BE2C (cell line): ENCODE measurements at regions not wholly inside any gene's neighbourhood (a gene's known extent, or its start where the extent isn't known, plus 50 kb on each side); places are given as distances from the start of the nearest gene placed in this dataset.
"Not testable (repeated sequence)": the region's sequence is repeated elsewhere in the genome, so short reads cannot be mapped to it uniquely, and the experiment has no call there.

Experiments used
- DNase-seq: peaks from one replicate; pipeline ENCODE4 v3.0.0-alpha.2; 2020
- H3K27me3 ChIP-seq: fragments of 250-450 bp; sonication (Bioruptor Pico); 2 replicates; pipeline ENCODE4 v1.5.1; 2020; ENCODE audit warnings: mild to moderate bottlenecking
- H3K36me3 ChIP-seq: fragments of 250-450 bp; sonication (Bioruptor Pico); 2 replicates; pipeline ENCODE4 v1.5.1; 2020; ENCODE audit warnings: mild to moderate bottlenecking
- H3K4me1 ChIP-seq: fragments of 250-450 bp; sonication (Bioruptor Pico); 2 replicates; pipeline ENCODE4 v1.5.1; 2020
- H3K4me3 ChIP-seq: 2 replicates; pipeline ENCODE4 v1.5.1; 2011; ENCODE audit warnings: low read depth, low read length
- H3K9me3 ChIP-seq: fragments of 250-450 bp; sonication (Bioruptor Pico); 2 replicates; pipeline ENCODE4 v1.5.1; 2020
- CTCF ChIP-seq: IDR thresholded peaks from 2 replicates; pipeline ENCODE4 v1.5.1; 2012; ENCODE audit warnings: mild to moderate bottlenecking, low read depth, low read length

- Histone ChIP-seq H3K9me3 (no peaks in the 10 kb centered on the region), H3K4me1 (peaks cover 20% of the 10 kb centered on the region), H3K36me3 (no peaks in the 10 kb centered on the region), H3K27me3 (no peaks in the 10 kb centered on the region), H3K4me3 (no peak overlapping the region)
- TF ChIP-seq CTCF: no peak
- no peak for DNase-seq
Observed at GRCh38 chr16:29182501-29182900, 197.6 kb downstream of the LAT start.

GRCh38 chr16:29181921-29182411 is 197.1 kb downstream of the LAT start:
- TF ChIP-seq CTCF: peak; percentile 22; the same call in 1 of the 2 replicates
- not testable (repeated sequence) for DNase-seq, H3K27me3 ChIP-seq, H3K9me3 ChIP-seq, H3K4me3 ChIP-seq, H3K36me3 ChIP-seq
- peaks cover 23% of the 10 kb centered on the region for H3K4me1 ChIP-seq

- H3K4me1 ChIP-seq: peaks cover 23% of the 10 kb centered on the region
- H3K27me3 ChIP-seq: not testable (repeated sequence)
Observed at GRCh38 chr16:29181254-29181780, 196.5 kb downstream of the LAT start.

GRCh38 chr16:29180206-29180600 is 195.4 kb downstream of the LAT start:
- not testable (repeated sequence) for H3K9me3 ChIP-seq, H3K36me3 ChIP-seq, H3K27me3 ChIP-seq, H3K4me3 ChIP-seq, DNase-seq
- peaks cover 23% of the 10 kb centered on the region for H3K4me1 ChIP-seq

More at GRCh38 chr16:29181254-29181780, 196.5 kb downstream of the LAT start:
- not testable (repeated sequence) for H3K36me3 ChIP-seq, DNase-seq, H3K4me3 ChIP-seq, H3K9me3 ChIP-seq

GRCh38 chr16:29179401-29180205 is 194.8 kb downstream of the LAT start:
- not testable (repeated sequence) for H3K4me3 ChIP-seq, H3K9me3 ChIP-seq, H3K27me3 ChIP-seq, H3K36me3 ChIP-seq
- H3K4me1 ChIP-seq: peaks cover 23% of the 10 kb centered on the region
- peak; percentile 92 for DNase-seq
- TF ChIP-seq CTCF: peak; percentile 64

- not testable (repeated sequence) for H3K9me3 ChIP-seq, H3K27me3 ChIP-seq, H3K4me3 ChIP-seq, H3K36me3 ChIP-seq
- peak; percentile 10; the same call in 1 of the 2 replicates for TF ChIP-seq CTCF
- peak; percentile 84 for DNase-seq
- peaks cover 23% of the 10 kb centered on the region for H3K4me1 ChIP-seq
Observed at GRCh38 chr16:29177888-29178726, 193.3 kb downstream of the LAT start.

- H3K27me3 ChIP-seq, H3K4me3 ChIP-seq, H3K9me3 ChIP-seq, H3K36me3 ChIP-seq: not testable (repeated sequence)
- peak; percentile 81 for DNase-seq
- H3K4me1 ChIP-seq: peaks cover 18% of the 10 kb centered on the region
Observed at GRCh38 chr16:29177203-29177887, 192.5 kb downstream of the LAT start.

GRCh38 chr16:29176822-29177202 is 192.0 kb downstream of the LAT start:
- not testable (repeated sequence) for H3K36me3 ChIP-seq, H3K9me3 ChIP-seq, H3K4me3 ChIP-seq, DNase-seq, H3K27me3 ChIP-seq
- H3K4me1 ChIP-seq: peaks cover 18% of the 10 kb centered on the region

GRCh38 chr16:29176154-29176470 is 191.3 kb downstream of the LAT start:
- H3K4me1 ChIP-seq: peaks cover 24% of the 10 kb centered on the region
- not testable (repeated sequence) for H3K4me3 ChIP-seq, H3K36me3 ChIP-seq, H3K27me3 ChIP-seq, DNase-seq, H3K9me3 ChIP-seq

GRCh38 chr16:29175411-29176153 is 190.7 kb downstream of the LAT start:
- not testable (repeated sequence) for H3K9me3 ChIP-seq, H3K36me3 ChIP-seq, DNase-seq, H3K27me3 ChIP-seq, H3K4me3 ChIP-seq
- H3K4me1 ChIP-seq: peaks cover 27% of the 10 kb centered on the region
